Bronchial epithelial cell (primary cell): ENCODE measurements at regions not wholly inside any gene's neighbourhood (a gene's known extent, or its start where the extent isn't known, plus 50 kb on each side); places are given as distances from the start of the nearest gene placed in this dataset.
A peak's percentile ranks its signal among the peaks of the same experiment; 100 is the strongest.

ENCODE experiments used
- DNase-seq: peaks from one replicate; pipeline ENCODE4 v3.0.0-alpha.2; 2010; ENCODE audit warnings: low read depth
- FAIRE-seq: peaks from 2 replicates; lab custom pipeline; 2011; peaks lifted over from hg19 to GRCh38; lab: Jason Lieb, UNC
- H3K27me3 ChIP-seq: 2 replicates; pipeline ENCODE4 v1.5.1; 2011; ENCODE audit warnings: low read length; ENCODE audit not compliant: control insufficient read depth, insufficient read depth
- H3K36me3 ChIP-seq: 2 replicates; pipeline ENCODE4 v1.5.1; 2011; ENCODE audit warnings: low read length; ENCODE audit not compliant: control insufficient read depth, insufficient read depth
- H3K4me3 ChIP-seq: 2 replicates; pipeline ENCODE4 v1.5.1; 2011; ENCODE audit warnings: mild to moderate bottlenecking, low read depth, low read length, control low read depth
- CTCF ChIP-seq: IDR thresholded peaks from 2 replicates; pipeline ENCODE4 v1.5.1; 2011; ENCODE audit warnings: mild to moderate bottlenecking, moderate library complexity, low read length, control low read depth, inconsistent platforms; ENCODE audit not compliant: insufficient read depth, severe bottlenecking

- Histone ChIP-seq H3K4me3 (no peak overlapping the region), H3K27me3 (no peaks in the 10 kb centered on the region), H3K36me3 (no peaks in the 10 kb centered on the region)
- FAIRE-seq (peak; percentile 90), DNase-seq (no peak)
- TF ChIP-seq CTCF = no peak
Measured at GRCh38 chr15:53453253-53454105, 306.0 kb downstream of the WDR72 start.

GRCh38 chr15:53448232-53449015 lies 311.0 kb downstream of the WDR72 start:
- FAIRE-seq (no peak), DNase-seq (no peak)
- Histone ChIP-seq H3K27me3 (no peaks in the 10 kb centered on the region), H3K36me3 (no peaks in the 10 kb centered on the region), H3K4me3 (no peak overlapping the region)
- no peak for TF ChIP-seq CTCF

- no peak for TF ChIP-seq CTCF
- H3K27me3 ChIP-seq = no peaks in the 10 kb centered on the region
- no peak for FAIRE-seq
- no peaks in the 10 kb centered on the region for H3K36me3 ChIP-seq
- no peak for DNase-seq
- no peak overlapping the region for H3K4me3 ChIP-seq
Measured at GRCh38 chr15:53447742-53448141, 311.7 kb downstream of the WDR72 start.

- H3K4me3 ChIP-seq = no peak overlapping the region
- DNase-seq = no peak
- H3K27me3 ChIP-seq = no peaks in the 10 kb centered on the region
- no peak for TF ChIP-seq CTCF
- no peak for FAIRE-seq
- H3K36me3 ChIP-seq = no peaks in the 10 kb centered on the region
Measured at GRCh38 chr15:53447053-53447574, 312.3 kb downstream of the WDR72 start.

GRCh38 chr15:53446376-53446775 lies 313.1 kb downstream of the WDR72 start:
- TF ChIP-seq CTCF = no peak

More at GRCh38 chr15:53446376-53446775, 313.1 kb downstream of the WDR72 start:
- no peak for FAIRE-seq
- Histone ChIP-seq H3K27me3 (no peaks in the 10 kb centered on the region), H3K36me3 (no peaks in the 10 kb centered on the region), H3K4me3 (no peak overlapping the region)
- DNase-seq = no peak
